Endometrium (tissue), 2 donors: ENCODE measurements at regions not wholly inside any gene's neighbourhood (a gene's known extent, or its start where the extent isn't known, plus 50 kb on each side); places are given as distances from the start of the nearest gene placed in this dataset.

ENCODE experiments used
- FAIRE-seq: peaks from 2 replicates; lab custom pipeline; 2012; peaks lifted over from hg19 to GRCh38; lab: Jason Lieb, UNC
- donor health status: control.
- donor health status: control.

DNA sequence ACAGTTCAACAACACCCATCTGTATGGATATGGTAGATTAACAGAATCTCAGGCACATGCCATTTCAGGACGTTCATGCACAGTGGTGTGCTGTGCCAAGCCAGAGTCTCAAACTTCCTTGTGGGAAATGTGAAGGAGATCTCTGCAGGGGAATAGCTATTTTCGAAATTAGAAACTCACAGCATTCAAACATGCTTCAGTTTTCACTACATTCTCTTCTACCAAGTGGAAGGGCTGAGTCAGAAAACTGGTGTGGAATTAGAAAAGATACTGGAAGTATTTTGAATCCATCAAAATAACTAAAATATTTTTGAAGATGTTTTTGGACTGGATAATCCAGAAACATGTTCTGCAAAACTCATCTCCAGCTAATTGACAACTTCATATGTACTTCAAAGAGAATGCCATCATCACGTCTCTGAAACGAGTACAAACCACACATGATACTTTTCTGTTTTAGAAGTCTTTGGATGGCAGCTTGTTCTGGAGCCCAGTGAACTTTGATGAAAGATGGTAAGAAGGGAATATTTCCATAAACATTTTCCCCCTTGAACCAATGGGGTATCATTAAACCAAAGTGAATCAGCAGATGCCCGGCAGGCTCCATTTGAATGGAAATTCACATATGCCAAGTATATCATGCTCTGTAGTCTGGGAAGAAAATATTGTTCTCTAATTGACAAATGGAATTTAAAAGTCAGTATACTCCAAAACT, 616.3 kb upstream of the IGFBP3 start:
- FAIRE-seq = no peak

DNA sequence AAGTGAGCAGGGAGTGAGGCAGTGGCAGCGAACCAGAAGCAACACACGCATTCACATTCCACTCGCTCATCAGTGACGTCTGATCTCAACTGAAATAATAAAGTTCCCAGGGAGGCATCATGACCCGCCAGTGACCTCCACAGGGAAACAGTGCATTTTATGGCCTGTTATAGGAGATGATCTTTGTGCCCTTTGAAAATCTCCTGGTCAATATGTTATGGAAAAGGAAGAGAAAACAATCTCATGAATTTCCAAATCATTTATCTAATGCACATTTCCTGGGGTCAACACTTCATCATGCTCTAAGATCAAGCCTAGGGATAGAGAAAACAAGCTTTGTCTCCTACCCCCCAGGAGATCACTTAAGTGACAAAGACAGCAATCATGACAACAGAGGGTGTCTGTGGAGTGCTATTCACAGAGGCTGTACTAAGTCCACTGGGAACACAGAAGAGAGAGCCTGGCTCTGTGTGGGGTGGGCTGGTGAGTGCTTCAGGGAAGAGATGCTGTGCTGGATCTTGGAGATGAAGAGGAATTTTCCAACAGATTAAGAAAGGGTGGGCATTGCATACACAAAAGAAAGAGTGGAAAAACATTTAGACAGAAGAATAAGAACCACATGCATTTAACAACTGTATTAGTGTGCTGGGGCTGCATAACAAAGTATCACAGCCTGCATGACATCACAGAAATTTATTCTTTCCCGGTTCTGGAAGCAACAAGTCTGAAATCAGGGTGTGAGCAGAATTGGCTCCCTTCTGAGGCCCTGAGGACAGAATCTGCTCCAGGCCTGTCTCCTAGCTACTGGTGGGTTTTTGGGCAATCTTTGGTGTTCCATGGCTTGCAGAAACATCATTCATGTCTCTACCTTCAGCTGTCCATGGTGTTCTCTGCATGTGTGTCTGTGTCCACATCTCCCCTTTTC, 613.9 kb upstream of the IGFBP3 start:
- no peak for FAIRE-seq

- no peak for FAIRE-seq
These were observed 612.9 kb upstream of the IGFBP3 start for GRCh38 chr7:46533946-46534345.

DNA sequence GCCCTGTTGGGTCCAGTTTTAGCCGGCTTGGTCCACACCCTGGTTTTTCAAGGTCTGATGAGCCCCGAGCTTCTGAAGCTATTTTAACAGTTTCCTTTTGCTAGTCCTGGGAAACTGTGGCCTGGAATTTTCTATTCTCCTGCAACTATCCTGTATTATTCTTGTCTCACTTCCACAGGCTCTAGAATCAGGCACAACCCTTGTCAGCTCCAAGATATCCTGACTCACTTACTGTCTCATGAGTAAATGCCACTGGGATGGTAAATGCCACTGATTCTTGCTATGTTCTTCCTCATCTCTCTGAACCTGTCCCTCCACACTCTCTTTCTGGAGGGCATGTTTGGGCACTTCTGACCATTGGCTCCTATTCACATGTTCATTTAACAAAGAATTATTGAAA, 611.5 kb upstream of the IGFBP3 start:
- no peak for FAIRE-seq

GRCh38 chr7:46530081-46530750, 609.1 kb upstream of the IGFBP3 start:
- FAIRE-seq = no peak

- FAIRE-seq = no peak
These were observed 606.3 kb upstream of the IGFBP3 start for GRCh38 chr7:46527360-46527759.

GRCh38 chr7:46525876-46526275, 604.8 kb upstream of the IGFBP3 start:
- FAIRE-seq = no peak

DNA sequence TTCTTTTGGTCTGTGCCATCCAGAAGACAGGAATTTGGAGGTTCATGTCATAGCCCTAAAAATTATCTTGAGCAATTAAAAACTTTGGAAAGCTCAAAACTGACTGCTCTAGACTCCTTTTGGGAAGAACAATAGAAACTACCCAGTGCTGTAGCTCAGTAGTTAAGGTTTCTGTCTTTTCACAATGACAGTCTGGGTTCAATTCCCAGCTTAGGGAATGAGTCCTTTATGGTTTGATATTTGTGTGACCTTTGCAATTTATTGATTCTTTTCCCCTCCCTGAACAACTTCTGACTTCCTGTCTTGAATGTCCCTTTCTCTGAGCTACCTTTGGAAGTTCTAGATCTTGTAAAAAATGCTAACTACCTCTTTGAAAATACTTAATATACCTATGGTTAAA, 603.3 kb upstream of the IGFBP3 start:
- no peak for FAIRE-seq

DNA sequence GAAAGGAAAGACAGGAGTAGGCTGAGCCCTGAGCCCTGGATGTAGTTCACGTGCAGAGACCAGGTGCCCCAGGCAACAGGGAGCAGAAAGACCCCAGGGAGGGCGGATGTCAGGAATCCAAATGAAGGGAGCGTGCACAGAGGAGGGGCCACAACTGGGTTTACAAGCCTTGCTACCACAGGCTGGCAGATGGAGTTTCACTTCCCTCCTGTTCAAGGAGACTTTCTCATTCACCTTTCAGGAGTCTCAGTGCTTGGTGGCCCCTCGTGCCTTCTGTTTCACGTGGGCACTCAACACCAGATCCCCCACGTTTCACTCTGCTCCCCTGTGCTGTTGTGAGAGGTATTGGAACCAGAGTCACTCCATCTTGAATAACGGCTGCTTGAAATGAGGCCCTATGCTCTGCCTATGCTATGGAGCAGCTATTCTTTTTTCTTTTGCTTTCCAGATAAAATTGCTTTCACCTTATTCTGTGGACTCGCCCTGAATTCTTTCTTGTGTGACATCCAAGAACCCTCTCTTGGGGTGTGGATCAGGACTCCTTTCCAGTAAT, 601.4 kb upstream of the IGFBP3 start:
- no peak for FAIRE-seq

DNA sequence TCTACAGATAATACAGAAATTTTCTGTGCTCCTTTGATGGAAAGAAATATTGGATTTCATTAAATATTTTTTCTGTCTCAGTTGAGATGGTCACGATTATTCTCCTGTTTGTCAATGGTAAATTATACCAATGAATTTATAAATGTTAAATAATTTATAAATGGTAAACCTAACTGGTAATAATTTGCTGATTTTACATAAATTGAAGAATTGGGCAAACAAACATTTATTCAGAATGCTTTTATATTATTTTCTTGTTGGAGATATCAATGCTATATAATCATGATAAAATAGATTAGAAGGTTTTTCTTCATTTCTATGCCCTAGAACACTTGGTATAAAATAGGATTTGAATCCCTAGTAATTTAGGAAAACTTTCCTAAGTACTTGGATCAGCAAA, 597.6 kb upstream of the IGFBP3 start:
- FAIRE-seq = no peak

- no peak for FAIRE-seq
These were observed 594.9 kb upstream of the IGFBP3 start for GRCh38 chr7:46515844-46516590.

DNA sequence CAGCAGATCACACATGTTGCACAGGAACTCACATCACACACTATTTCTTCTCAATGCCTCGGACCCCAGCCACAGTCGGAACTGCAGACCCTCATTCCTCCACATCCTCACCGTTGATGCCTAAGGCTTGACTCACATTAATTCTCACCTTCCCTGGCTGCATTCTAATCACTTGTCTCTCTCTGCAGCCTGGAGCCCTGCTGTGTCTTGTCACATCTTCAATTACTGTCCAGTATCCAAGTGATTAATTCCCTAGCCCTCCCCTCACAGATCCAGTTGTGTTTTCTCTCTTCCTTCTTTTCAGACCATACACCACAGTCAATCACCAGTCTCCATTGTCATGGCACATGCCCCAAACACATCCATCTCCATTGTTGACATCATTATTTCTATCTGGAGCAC, 592.4 kb upstream of the IGFBP3 start:
- FAIRE-seq = no peak

GRCh38 chr7:46512891-46513413, 591.9 kb upstream of the IGFBP3 start:
- no peak for FAIRE-seq

GRCh38 chr7:46511442-46512215, 590.6 kb upstream of the IGFBP3 start:
- no peak for FAIRE-seq

GRCh38 chr7:46508583-46508982, 587.5 kb upstream of the IGFBP3 start:
- FAIRE-seq = no peak

- no peak for FAIRE-seq
These were observed 586.5 kb upstream of the IGFBP3 start for GRCh38 chr7:46507560-46507959.

DNA sequence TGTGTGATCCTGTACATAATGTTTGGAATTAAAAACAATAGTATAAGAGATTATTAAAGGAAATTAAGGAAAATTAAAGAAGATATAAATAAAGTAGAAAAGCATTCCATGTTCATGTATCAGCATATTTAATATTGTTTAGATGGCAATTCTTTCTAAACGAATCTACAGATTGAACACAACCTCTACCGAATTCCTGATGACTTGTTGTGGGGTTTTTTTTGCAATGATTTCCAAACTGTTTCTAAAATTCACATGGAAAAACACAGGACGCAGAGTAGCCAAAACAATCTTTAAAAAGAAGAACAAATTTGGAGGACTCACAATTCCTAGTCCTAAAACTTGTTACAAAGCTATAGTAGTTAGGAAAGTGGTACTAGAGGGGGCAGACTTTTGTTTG, 573.4 kb upstream of the IGFBP3 start:
- peak; percentile 37 for FAIRE-seq

- no peak for FAIRE-seq
These were observed 573.0 kb upstream of the IGFBP3 start for GRCh38 chr7:46494028-46494427.

GRCh38 chr7:46493196-46493595, 572.1 kb upstream of the IGFBP3 start:
- no peak for FAIRE-seq

DNA sequence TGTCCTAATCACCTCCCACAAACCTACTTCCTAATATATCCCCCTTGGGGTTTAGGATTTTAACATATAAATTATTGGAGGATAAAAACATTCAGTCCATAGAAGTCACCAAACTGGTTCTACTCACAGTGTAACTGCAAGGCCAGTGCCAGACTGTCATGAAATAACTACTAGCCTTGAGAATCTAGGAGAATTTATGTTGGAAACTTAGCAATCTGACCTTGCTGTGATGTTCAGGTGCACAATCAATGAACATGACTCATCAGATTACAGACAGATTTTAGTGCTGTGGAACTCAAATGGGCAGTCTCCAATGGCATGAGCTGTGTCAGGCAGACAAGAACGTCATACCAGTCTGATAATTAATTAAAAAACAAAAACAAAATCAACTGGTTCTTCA, 571.4 kb upstream of the IGFBP3 start:
- no peak for FAIRE-seq

DNA sequence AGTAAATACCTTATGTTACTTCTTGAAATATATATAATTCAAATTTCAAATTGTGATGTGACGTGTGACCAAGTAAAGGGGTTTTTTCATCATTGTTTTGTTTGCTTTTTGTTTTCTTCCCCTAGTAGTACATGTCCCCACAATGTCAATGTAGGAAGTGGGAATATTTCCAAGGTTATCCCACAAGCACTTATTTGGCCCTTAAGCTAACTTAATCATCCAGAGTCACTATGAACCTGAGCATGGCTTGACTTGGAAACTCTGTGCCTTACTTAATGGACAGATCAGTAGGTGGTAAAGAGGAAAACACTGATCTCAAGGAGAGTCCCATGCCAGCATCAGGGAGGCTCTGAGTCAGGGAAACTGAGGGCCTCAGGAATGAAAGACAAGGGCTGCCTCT, 569.3 kb upstream of the IGFBP3 start:
- no peak for FAIRE-seq
